Cardiac fibroblast (primary cell): ENCODE measurements at regions not wholly inside any gene's neighbourhood (a gene's known extent, or its start where the extent isn't known, plus 50 kb on each side); places are given as distances from the start of the nearest gene placed in this dataset.

Source experiments
- DNase-seq, 2 donors: peaks; one replicate each; pipeline versions ENCODE4 v3.0.0 to v3.0.0-alpha.2; 2010; ENCODE audit warnings: low read depth in 2 of 2
- H3K4me3 ChIP-seq, 2 donors: replicated peaks in 1 of 2; 1 replicate in 1 of 2; 2 replicates in 1 of 2; pipeline ENCODE4 v1.5.1; 2011; ENCODE audit warnings: low read depth in 2 of 2, low read length in 2 of 2, mild to moderate bottlenecking in 2 of 2, moderate library complexity in 1 of 2
- CTCF ChIP-seq: IDR thresholded peaks from one replicate; pipeline ENCODE4 v1.5.1; 2011; ENCODE audit warnings: low read depth, mild to moderate bottlenecking, low read length, inconsistent platforms

- TF ChIP-seq CTCF = no peak
- DNase-seq = no peak
- H3K4me3 ChIP-seq = no peak overlapping the region
These were observed 131.6 kb upstream of the CACNA1E start for GRCh38 chr1:181351740-181352139.

- no peak for TF ChIP-seq CTCF
- H3K4me3 ChIP-seq = no peak overlapping the region
- DNase-seq = no peak
These were observed 130.6 kb upstream of the CACNA1E start for GRCh38 chr1:181352695-181353094.

GRCh38 chr1:181353526-181353925 is 129.8 kb upstream of the CACNA1E start:
- H3K4me3 ChIP-seq = no peak overlapping the region
- TF ChIP-seq CTCF = no peak
- no peak for DNase-seq

GRCh38 chr1:181354865-181355264 is 128.5 kb upstream of the CACNA1E start:
- no peak for DNase-seq
- no peak overlapping the region for H3K4me3 ChIP-seq
- no peak for TF ChIP-seq CTCF

GRCh38 chr1:181356505-181357340 is 126.6 kb upstream of the CACNA1E start:
- TF ChIP-seq CTCF = no peak
- no peak for DNase-seq
- no peak overlapping the region for H3K4me3 ChIP-seq

- no peak for DNase-seq
- H3K4me3 ChIP-seq = no peak overlapping the region
- TF ChIP-seq CTCF = no peak
These were observed 124.3 kb upstream of the CACNA1E start for GRCh38 chr1:181359012-181359411.

GRCh38 chr1:181364801-181365200 is 118.5 kb upstream of the CACNA1E start:
- TF ChIP-seq CTCF = no peak
- H3K4me3 ChIP-seq = no peak overlapping the region
- DNase-seq = no peak
